Transverse colon (tissue), 4 donors: ENCODE measurements at regions not wholly inside any gene's neighbourhood (a gene's known extent, or its start where the extent isn't known, plus 50 kb on each side); places are given as distances from the start of the nearest gene placed in this dataset.

Experiments
- POLR2A ChIP-seq: fragments of 450-650 bp; IDR thresholded peaks from one replicate; pipeline ENCODE4 v1.6.1; 2016; ENCODE audit warnings: antibody characterized with exemption, mild to moderate bottlenecking, moderate library complexity
- POLR2AphosphoS5 ChIP-seq, 3 donors: sonication (generic); formaldehyde crosslinking; IDR thresholded peaks; one replicate each; pipeline ENCODE4 v1.6.1; 2016; ENCODE audit warnings: antibody characterized with exemption in 3 of 3
- TF ChIP-seq, protein P1 (sequence below), 5 experiments: fragments of 200-600 bp in 3 of 5; fragments of 450-650 bp in 2 of 5; sonication (generic) in 3 of 5; IDR thresholded peaks; 1 replicate in 2 of 5; 2 replicates in 3 of 5; pipeline ENCODE4 v1.5.1; 2016 to 2017; ENCODE audit warnings: antibody characterized with exemption in 5 of 5, inconsistent platforms in 3 of 5, mild to moderate bottlenecking in 2 of 5, moderate library complexity in 1 of 5

DNA sequence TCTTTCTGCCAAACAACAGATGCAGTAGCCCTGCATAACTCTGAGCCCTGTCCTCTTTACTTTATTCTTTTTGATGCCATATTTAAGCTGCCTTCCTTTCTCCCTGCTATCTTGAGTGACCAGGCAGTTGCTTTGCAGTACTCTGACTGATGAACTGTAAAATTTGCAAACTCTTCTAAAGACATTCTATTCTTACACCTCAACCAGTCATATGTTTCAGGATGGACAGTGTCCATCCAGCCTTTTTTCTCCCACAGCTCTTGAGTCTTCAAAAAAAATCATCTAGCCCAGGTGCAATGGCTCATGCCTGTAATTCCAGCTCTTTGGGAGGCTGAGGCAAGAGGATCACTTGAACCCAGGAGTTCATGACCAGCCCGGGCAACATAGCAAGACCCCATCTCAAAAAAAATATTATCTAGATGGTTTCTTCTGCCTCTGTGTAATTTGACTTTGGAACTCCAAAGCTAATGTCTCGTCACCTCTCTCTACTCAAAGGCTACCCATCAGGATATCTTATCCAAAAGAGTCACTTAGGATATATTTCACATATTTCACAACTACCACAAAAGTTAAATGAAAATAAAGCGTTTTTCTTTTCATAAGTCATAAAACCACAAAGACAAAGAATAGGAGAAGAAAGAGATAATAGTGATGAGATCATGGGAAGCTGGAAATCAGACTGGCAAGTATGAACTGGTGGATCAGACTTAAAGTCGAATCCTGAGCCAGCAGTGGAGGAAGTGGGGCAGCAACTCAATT, 54.6 kb upstream of the IPO9 start:
- no peak for TF ChIP-seq POLR2A
- no peak for TF ChIP-seq POLR2AphosphoS5 (IDR thresholded peaks at IDR 0.05)
- TF ChIP-seq, protein P1, sequence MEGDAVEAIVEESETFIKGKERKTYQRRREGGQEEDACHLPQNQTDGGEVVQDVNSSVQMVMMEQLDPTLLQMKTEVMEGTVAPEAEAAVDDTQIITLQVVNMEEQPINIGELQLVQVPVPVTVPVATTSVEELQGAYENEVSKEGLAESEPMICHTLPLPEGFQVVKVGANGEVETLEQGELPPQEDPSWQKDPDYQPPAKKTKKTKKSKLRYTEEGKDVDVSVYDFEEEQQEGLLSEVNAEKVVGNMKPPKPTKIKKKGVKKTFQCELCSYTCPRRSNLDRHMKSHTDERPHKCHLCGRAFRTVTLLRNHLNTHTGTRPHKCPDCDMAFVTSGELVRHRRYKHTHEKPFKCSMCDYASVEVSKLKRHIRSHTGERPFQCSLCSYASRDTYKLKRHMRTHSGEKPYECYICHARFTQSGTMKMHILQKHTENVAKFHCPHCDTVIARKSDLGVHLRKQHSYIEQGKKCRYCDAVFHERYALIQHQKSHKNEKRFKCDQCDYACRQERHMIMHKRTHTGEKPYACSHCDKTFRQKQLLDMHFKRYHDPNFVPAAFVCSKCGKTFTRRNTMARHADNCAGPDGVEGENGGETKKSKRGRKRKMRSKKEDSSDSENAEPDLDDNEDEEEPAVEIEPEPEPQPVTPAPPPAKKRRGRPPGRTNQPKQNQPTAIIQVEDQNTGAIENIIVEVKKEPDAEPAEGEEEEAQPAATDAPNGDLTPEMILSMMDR (IDR thresholded peaks at IDR 0.05) = no peak
